ENCODE measurements at regions not wholly inside any gene's neighbourhood (a gene's known extent, or its start where the extent isn't known, plus 50 kb on each side); places are given as distances from the start of the nearest gene placed in this dataset.
A peak's percentile ranks its signal among the peaks of the same experiment; 100 is the strongest.

GRCh38 chr2:55993685-55994084 is 70.1 kb upstream of the EFEMP1 start:
- TF ChIP-seq CTCF (IDR thresholded peaks at IDR 0.05; ENCODE audit: control insufficient read depth, extremely low read depth, insufficient read depth): no peak
- no peak for DNase-seq (ENCODE audit: low read depth)
- H3K4me3 ChIP-seq (ENCODE audit: low read depth, low read length): no peak overlapping the region

GRCh38 chr2:55995211-55995610 is 71.6 kb upstream of the EFEMP1 start:
- peak; percentile 69 for DNase-seq (ENCODE audit: low read depth)
- no peak for TF ChIP-seq CTCF (IDR thresholded peaks at IDR 0.05; ENCODE audit: control insufficient read depth, extremely low read depth, insufficient read depth)
- no peak overlapping the region for H3K4me3 ChIP-seq (ENCODE audit: low read depth, low read length)

- TF ChIP-seq CTCF (IDR thresholded peaks at IDR 0.05; ENCODE audit: control insufficient read depth, extremely low read depth, insufficient read depth): no peak
- no peak for DNase-seq (ENCODE audit: low read depth)
- no peak overlapping the region for H3K4me3 ChIP-seq (ENCODE audit: low read depth, low read length)
These were observed 72.3 kb upstream of the EFEMP1 start for GRCh38 chr2:55995902-55996301.

- no peak overlapping the region for H3K4me3 ChIP-seq (ENCODE audit: low read depth, low read length)
- no peak for TF ChIP-seq CTCF (IDR thresholded peaks at IDR 0.05; ENCODE audit: control insufficient read depth, extremely low read depth, insufficient read depth)
- no peak for DNase-seq (ENCODE audit: low read depth)
These were observed 75.6 kb upstream of the EFEMP1 start for GRCh38 chr2:55999231-55999630.

- TF ChIP-seq CTCF (IDR thresholded peaks at IDR 0.05; ENCODE audit: control insufficient read depth, extremely low read depth, insufficient read depth): no peak
- H3K4me3 ChIP-seq (ENCODE audit: low read depth, low read length): no peak overlapping the region
- no peak for DNase-seq (ENCODE audit: low read depth)
These were observed 76.2 kb upstream of the EFEMP1 start for GRCh38 chr2:55999790-56000189.

GRCh38 chr2:56001947-56002346 is 78.4 kb upstream of the EFEMP1 start:
- DNase-seq (ENCODE audit: low read depth): no peak
- TF ChIP-seq CTCF (IDR thresholded peaks at IDR 0.05; ENCODE audit: control insufficient read depth, extremely low read depth, insufficient read depth): no peak
- H3K4me3 ChIP-seq (ENCODE audit: low read depth, low read length): no peak overlapping the region

GRCh38 chr2:56008661-56009431 is 85.3 kb upstream of the EFEMP1 start:
- no peak overlapping the region for H3K4me3 ChIP-seq (ENCODE audit: low read depth, low read length)
- TF ChIP-seq CTCF (IDR thresholded peaks at IDR 0.05; ENCODE audit: control insufficient read depth, extremely low read depth, insufficient read depth): no peak
- DNase-seq (ENCODE audit: low read depth): no peak
